Activated CD4-positive, alpha-beta memory T cell treated with anti-CD3 and anti-CD28 coated beads, Interleukin-2, amount 10 ng/mL, durations not matched to agents 7 days and 5 days (primary cell): ENCODE measurements at regions not wholly inside any gene's neighbourhood (a gene's known extent, or its start where the extent isn't known, plus 50 kb on each side); places are given as distances from the start of the nearest gene placed in this dataset.

ENCODE experiments used
- CTCF ChIA-PET: fragments of 350-600 bp; sonication (Branson Sonifier 250); formaldehyde crosslinking; loops from one replicate; lab custom pipeline; 2021; ENCODE audit warnings: antibody characterized with exemption, inconsistent platforms; lab: Charles Lee
- POLR2A ChIA-PET: fragments of 350-600 bp; sonication (Branson Sonifier 250); formaldehyde crosslinking; loops from one replicate; lab custom pipeline; 2021; ENCODE audit warnings: antibody characterized with exemption; lab: Charles Lee
- DNase-seq: peaks from one replicate; pipeline ENCODE4 v3.0.0-alpha.2; 2020
- H3K27ac Mint-ChIP-seq: one replicate; pipeline ENCODE4 v1.8.0; 2021; ENCODE audit warnings: mild to moderate bottlenecking, mixed read lengths
- H3K27me3 Mint-ChIP-seq: one replicate; pipeline ENCODE4 v1.8.0; 2021; ENCODE audit warnings: mixed read lengths
- H3K36me3 Mint-ChIP-seq: one replicate; pipeline ENCODE4 v1.8.0; 2021; ENCODE audit warnings: low read depth, mixed read lengths
- H3K4me1 Mint-ChIP-seq: one replicate; pipeline ENCODE4 v1.8.0; 2021; ENCODE audit warnings: mixed read lengths
- H3K4me3 Mint-ChIP-seq: one replicate; pipeline ENCODE4 v1.8.0; 2021; ENCODE audit warnings: mild to moderate bottlenecking, mixed read lengths
- H3K9me3 Mint-ChIP-seq: one replicate; pipeline ENCODE4 v1.8.0; 2021; ENCODE audit warnings: mixed read lengths

- Mint-ChIP-seq H3K27me3 (no peaks in the 10 kb centered on the region), H3K4me1 (no peaks in the 10 kb centered on the region), H3K9me3 (no peaks in the 10 kb centered on the region), H3K4me3 (no peak overlapping the region), H3K36me3 (no peaks in the 10 kb centered on the region), H3K27ac (no peak overlapping the region)
- no peak for DNase-seq
- CTCF ChIA-PET, result no interaction called here
- POLR2A ChIA-PET, result no interaction called here
Observed at GRCh38 chr4:14615671-14616070, 386.6 kb upstream of the CPEB2 start.

GRCh38 chr4:14620567-14621141 lies 381.6 kb upstream of the CPEB2 start:
- Mint-ChIP-seq H3K27me3 (no peaks in the 10 kb centered on the region), H3K27ac (no peak overlapping the region), H3K4me3 (no peak overlapping the region), H3K36me3 (no peaks in the 10 kb centered on the region), H3K9me3 (no peaks in the 10 kb centered on the region), H3K4me1 (no peaks in the 10 kb centered on the region)
- ChIA-PET POLR2A (no interaction called here), CTCF (no interaction called here)
- DNase-seq, result no peak

GRCh38 chr4:14621731-14622463 lies 380.4 kb upstream of the CPEB2 start:
- ChIA-PET CTCF (no interaction called here), POLR2A (no interaction called here)
- Mint-ChIP-seq H3K9me3 (no peaks in the 10 kb centered on the region), H3K36me3 (no peaks in the 10 kb centered on the region), H3K4me3 (no peak overlapping the region), H3K27me3 (no peaks in the 10 kb centered on the region), H3K27ac (no peak overlapping the region), H3K4me1 (no peaks in the 10 kb centered on the region)
- no peak for DNase-seq

GRCh38 chr4:14627038-14627437 lies 375.2 kb upstream of the CPEB2 start:
- H3K36me3 Mint-ChIP-seq, result no peaks in the 10 kb centered on the region
- ChIA-PET CTCF (no interaction called here), POLR2A (no interaction called here)
- DNase-seq, result no peak
- H3K27ac Mint-ChIP-seq, result no peak overlapping the region
- H3K9me3 Mint-ChIP-seq, result no peaks in the 10 kb centered on the region
- no peaks in the 10 kb centered on the region for H3K27me3 Mint-ChIP-seq
- no peaks in the 10 kb centered on the region for H3K4me1 Mint-ChIP-seq
- no peak overlapping the region for H3K4me3 Mint-ChIP-seq

GRCh38 chr4:14631806-14632440 lies 370.4 kb upstream of the CPEB2 start:
- H3K4me3 Mint-ChIP-seq, result no peak overlapping the region
- H3K9me3 Mint-ChIP-seq, result peaks cover 3% of the 10 kb centered on the region
- H3K4me1 Mint-ChIP-seq, result no peaks in the 10 kb centered on the region
- DNase-seq, result no peak
- H3K27me3 Mint-ChIP-seq, result no peaks in the 10 kb centered on the region
- no peaks in the 10 kb centered on the region for H3K36me3 Mint-ChIP-seq
- H3K27ac Mint-ChIP-seq, result no peak overlapping the region
- POLR2A ChIA-PET, result no interaction called here
- CTCF ChIA-PET, result no interaction called here

- DNase-seq, result no peak
- POLR2A ChIA-PET, result no interaction called here
- peaks cover 3% of the 10 kb centered on the region for H3K9me3 Mint-ChIP-seq
- no peak overlapping the region for H3K4me3 Mint-ChIP-seq
- no peak overlapping the region for H3K27ac Mint-ChIP-seq
- H3K27me3 Mint-ChIP-seq, result no peaks in the 10 kb centered on the region
- no peaks in the 10 kb centered on the region for H3K4me1 Mint-ChIP-seq
- H3K36me3 Mint-ChIP-seq, result no peaks in the 10 kb centered on the region
- CTCF ChIA-PET, result no interaction called here
Observed at GRCh38 chr4:14636563-14636962, 365.7 kb upstream of the CPEB2 start.

- DNase-seq, result no peak
- ChIA-PET POLR2A (no interaction called here), CTCF (no interaction called here)
- Mint-ChIP-seq H3K4me3 (no peak overlapping the region), H3K9me3 (no peaks in the 10 kb centered on the region), H3K4me1 (no peaks in the 10 kb centered on the region), H3K27me3 (no peaks in the 10 kb centered on the region), H3K36me3 (no peaks in the 10 kb centered on the region), H3K27ac (no peak overlapping the region)
Observed at GRCh38 chr4:14640476-14640875, 361.8 kb upstream of the CPEB2 start.

- Mint-ChIP-seq H3K27ac (no peak overlapping the region), H3K27me3 (no peaks in the 10 kb centered on the region), H3K4me1 (no peaks in the 10 kb centered on the region), H3K36me3 (no peaks in the 10 kb centered on the region), H3K4me3 (no peak overlapping the region), H3K9me3 (no peaks in the 10 kb centered on the region)
- ChIA-PET CTCF (no interaction called here), POLR2A (no interaction called here)
- DNase-seq, result no peak
Observed at GRCh38 chr4:14641871-14642270, 360.4 kb upstream of the CPEB2 start.

GRCh38 chr4:14644580-14645282 lies 357.6 kb upstream of the CPEB2 start:
- CTCF ChIA-PET, result no interaction called here
- no peak overlapping the region for H3K4me3 Mint-ChIP-seq

GRCh38 chr4:14646831-14647230 lies 355.4 kb upstream of the CPEB2 start:
- Mint-ChIP-seq H3K9me3 (peaks cover 7% of the 10 kb centered on the region), H3K4me3 (no peak overlapping the region), H3K36me3 (no peaks in the 10 kb centered on the region), H3K4me1 (no peaks in the 10 kb centered on the region), H3K27ac (no peak overlapping the region), H3K27me3 (no peaks in the 10 kb centered on the region)
- ChIA-PET CTCF (no interaction called here), POLR2A (no interaction called here)
- no peak for DNase-seq

More at GRCh38 chr4:14644580-14645282, 357.6 kb upstream of the CPEB2 start:
- Mint-ChIP-seq H3K36me3 (no peaks in the 10 kb centered on the region), H3K9me3 (no peaks in the 10 kb centered on the region), H3K4me1 (no peaks in the 10 kb centered on the region), H3K27ac (no peak overlapping the region), H3K27me3 (no peaks in the 10 kb centered on the region)
- no peak for DNase-seq
- POLR2A ChIA-PET, result no interaction called here

- POLR2A ChIA-PET, result no interaction called here
- Mint-ChIP-seq H3K4me3 (no peak overlapping the region), H3K9me3 (peaks cover 7% of the 10 kb centered on the region), H3K27ac (no peak overlapping the region), H3K36me3 (no peaks in the 10 kb centered on the region), H3K4me1 (no peaks in the 10 kb centered on the region), H3K27me3 (no peaks in the 10 kb centered on the region)
- CTCF ChIA-PET, result no interaction called here
- no peak for DNase-seq
Observed at GRCh38 chr4:14650127-14650526, 352.2 kb upstream of the CPEB2 start.

GRCh38 chr4:14652522-14652921 lies 349.8 kb upstream of the CPEB2 start:
- Mint-ChIP-seq H3K9me3 (peaks cover 7% of the 10 kb centered on the region), H3K27ac (no peak overlapping the region), H3K36me3 (no peaks in the 10 kb centered on the region), H3K4me3 (no peak overlapping the region), H3K27me3 (no peaks in the 10 kb centered on the region), H3K4me1 (no peaks in the 10 kb centered on the region)
- no peak for DNase-seq
- CTCF ChIA-PET, result no interaction called here
- POLR2A ChIA-PET, result no interaction called here

GRCh38 chr4:14653338-14653737 lies 348.9 kb upstream of the CPEB2 start:
- no peak overlapping the region for H3K4me3 Mint-ChIP-seq
- DNase-seq, result no peak
- H3K27ac Mint-ChIP-seq, result no peak overlapping the region
- H3K4me1 Mint-ChIP-seq, result no peaks in the 10 kb centered on the region
- peaks cover 7% of the 10 kb centered on the region for H3K9me3 Mint-ChIP-seq
- no peaks in the 10 kb centered on the region for H3K36me3 Mint-ChIP-seq
- ChIA-PET CTCF (no interaction called here), POLR2A (no interaction called here)
- H3K27me3 Mint-ChIP-seq, result no peaks in the 10 kb centered on the region
